ENCODE measurements at regions not wholly inside any gene's neighbourhood (a gene's known extent, or its start where the extent isn't known, plus 50 kb on each side); places are given as distances from the start of the nearest gene placed in this dataset.
"Not testable (repeated sequence)": the region's sequence is repeated elsewhere in the genome, so short reads cannot be mapped to it uniquely, and the experiment has no call there.

DNA sequence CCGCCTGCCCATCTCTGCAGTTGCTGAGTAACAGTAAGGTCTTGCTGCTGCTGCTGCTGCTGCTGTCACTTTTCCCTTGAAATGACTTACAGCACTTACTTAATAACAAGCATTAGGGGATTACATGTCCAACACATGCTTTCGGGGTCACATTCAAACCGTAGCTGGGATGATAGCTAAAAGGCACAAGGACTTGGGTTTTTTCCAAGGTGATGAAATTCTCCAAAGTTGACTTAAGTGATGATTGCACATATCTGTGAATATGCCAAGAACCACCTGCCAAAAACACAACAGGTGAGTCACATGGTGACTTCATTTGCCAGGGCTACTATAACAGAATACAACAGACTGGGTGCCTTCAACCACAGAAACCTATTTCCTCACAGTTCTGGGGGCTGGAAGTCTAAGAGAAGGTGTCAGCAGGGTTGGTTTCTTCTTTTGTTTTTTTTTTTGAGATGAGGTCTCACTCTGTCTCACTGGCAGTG is 121.9 kb upstream of the TNRC6C start:
- TF ChIP-seq, protein P1, sequence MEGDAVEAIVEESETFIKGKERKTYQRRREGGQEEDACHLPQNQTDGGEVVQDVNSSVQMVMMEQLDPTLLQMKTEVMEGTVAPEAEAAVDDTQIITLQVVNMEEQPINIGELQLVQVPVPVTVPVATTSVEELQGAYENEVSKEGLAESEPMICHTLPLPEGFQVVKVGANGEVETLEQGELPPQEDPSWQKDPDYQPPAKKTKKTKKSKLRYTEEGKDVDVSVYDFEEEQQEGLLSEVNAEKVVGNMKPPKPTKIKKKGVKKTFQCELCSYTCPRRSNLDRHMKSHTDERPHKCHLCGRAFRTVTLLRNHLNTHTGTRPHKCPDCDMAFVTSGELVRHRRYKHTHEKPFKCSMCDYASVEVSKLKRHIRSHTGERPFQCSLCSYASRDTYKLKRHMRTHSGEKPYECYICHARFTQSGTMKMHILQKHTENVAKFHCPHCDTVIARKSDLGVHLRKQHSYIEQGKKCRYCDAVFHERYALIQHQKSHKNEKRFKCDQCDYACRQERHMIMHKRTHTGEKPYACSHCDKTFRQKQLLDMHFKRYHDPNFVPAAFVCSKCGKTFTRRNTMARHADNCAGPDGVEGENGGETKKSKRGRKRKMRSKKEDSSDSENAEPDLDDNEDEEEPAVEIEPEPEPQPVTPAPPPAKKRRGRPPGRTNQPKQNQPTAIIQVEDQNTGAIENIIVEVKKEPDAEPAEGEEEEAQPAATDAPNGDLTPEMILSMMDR (IDR thresholded peaks at IDR 0.05), result no peak
- Mint-ChIP-seq H3K4me3 (no peak overlapping the region), H3K36me3 (ENCODE audit: low read depth) (no peaks in the 10 kb centered on the region), H3K9me3 (no peaks in the 10 kb centered on the region), H3K4me1 (peaks cover 46% of the 10 kb centered on the region), H3K27ac (no peak overlapping the region), H3K27me3 (ENCODE audit: low read depth, poor library complexity) (peaks cover 16% of the 10 kb centered on the region)
- DNase-seq, result no peak

GRCh38 chr17:77837072-77837471 is 121.4 kb upstream of the TNRC6C start:
- not testable (repeated sequence) for DNase-seq; H3K36me3 Mint-ChIP-seq (ENCODE audit: low read depth); H3K27ac Mint-ChIP-seq; H3K9me3 Mint-ChIP-seq; H3K4me3 Mint-ChIP-seq
- Mint-ChIP-seq H3K27me3 (ENCODE audit: low read depth, poor library complexity) (peaks cover 16% of the 10 kb centered on the region), H3K4me1 (peaks cover 41% of the 10 kb centered on the region)

GRCh38 chr17:77837917-77838316 is 120.6 kb upstream of the TNRC6C start:
- Mint-ChIP-seq H3K36me3 (ENCODE audit: low read depth) (no peaks in the 10 kb centered on the region), H3K9me3 (no peaks in the 10 kb centered on the region), H3K4me3 (no peak overlapping the region), H3K4me1 (peaks cover 33% of the 10 kb centered on the region), H3K27me3 (ENCODE audit: low read depth, poor library complexity) (peaks cover 13% of the 10 kb centered on the region), H3K27ac (no peak overlapping the region)
- TF ChIP-seq, protein P1 (IDR thresholded peaks at IDR 0.05), result no peak
- no peak for DNase-seq

DNA sequence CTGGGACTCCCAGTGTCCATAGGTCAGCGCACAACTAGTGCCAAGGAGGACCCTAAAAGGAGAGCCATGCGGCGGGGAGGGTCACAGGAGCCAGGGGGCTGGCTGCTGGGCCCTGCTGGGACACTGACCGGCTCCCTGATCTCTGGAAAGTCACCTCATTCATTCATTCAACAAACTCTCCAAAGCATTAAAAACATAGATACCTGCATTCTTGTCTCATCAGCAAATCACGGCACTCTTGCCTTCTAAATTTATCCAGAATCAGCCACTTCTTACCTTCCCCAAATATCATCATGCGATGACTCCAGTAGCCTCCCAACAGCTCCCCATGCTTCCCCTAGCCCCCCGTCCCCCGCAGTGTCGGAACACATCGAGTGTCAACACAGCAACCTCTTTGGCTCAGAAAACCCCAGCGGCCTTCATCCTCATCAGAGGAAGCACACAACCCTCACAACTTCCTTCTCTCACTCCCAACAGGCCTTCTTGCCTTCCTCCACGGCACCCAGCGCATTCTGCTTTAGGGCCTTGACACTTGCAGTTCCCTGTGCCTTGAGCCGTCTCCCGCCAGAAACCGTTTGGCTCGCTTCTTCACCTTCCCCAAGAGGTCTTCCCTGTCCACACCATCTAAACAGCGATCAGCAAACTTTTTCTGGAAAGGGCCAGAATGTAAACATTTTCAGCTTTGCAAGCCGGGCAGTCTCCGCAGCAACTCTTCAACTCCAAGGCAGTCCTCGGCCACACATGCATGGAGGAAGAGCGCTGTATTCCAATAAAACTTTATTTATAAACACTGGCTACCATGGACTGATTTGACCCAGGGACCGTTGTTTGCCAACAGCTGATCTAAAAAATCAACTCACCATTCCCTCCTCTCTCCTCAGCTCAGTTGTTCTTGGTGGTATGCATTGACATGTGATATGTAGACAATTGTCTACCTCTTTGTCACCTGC is 119.5 kb upstream of the TNRC6C start:
- no peak for DNase-seq
- TF ChIP-seq, protein P1 (IDR thresholded peaks at IDR 0.05), result no peak
- Mint-ChIP-seq H3K27me3 (ENCODE audit: low read depth, poor library complexity) (peaks cover 14% of the 10 kb centered on the region), H3K4me3 (no peak overlapping the region), H3K4me1 (peaks cover 23% of the 10 kb centered on the region), H3K36me3 (ENCODE audit: low read depth) (no peaks in the 10 kb centered on the region), H3K9me3 (no peaks in the 10 kb centered on the region), H3K27ac (no peak overlapping the region)

DNA sequence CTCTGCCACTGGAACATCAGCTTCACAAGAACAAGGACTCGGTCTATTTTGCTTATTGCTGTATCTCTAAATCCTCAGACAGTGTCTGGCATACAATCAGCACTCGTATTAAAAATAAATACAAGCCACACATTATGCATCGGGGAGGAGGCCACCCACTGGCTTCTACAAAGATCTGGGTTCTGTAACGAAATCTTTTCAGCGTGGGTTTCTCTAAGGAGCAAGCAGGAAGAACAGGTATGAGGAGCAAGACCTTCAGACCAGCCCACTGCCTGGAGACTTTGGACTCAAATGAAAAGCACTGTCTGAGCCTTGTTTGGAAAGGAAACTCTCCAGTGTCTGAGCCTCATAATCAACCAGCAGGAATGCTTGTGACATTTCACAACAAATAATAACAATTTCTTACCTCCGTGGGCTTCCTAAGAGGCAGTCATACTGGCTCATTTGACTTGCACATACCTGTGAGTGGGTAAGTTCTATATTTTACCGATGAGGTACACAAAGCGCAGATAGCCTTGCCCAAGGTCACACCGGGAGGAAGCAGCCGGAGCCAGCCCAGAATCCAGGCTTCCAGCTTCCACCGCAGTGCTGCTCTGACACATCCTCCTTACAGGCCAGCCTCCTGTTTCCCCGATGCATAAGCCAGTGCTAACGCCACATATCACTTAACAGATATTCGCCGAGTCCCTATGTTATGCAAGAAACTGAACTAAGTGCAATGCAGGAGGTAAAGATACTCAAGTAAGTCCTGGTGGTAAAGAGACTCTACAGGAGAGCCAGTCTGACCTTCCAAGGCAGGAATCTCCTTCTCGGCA is 118.6 kb upstream of the TNRC6C start:
- peaks cover 14% of the 10 kb centered on the region for H3K4me1 Mint-ChIP-seq
- no peaks in the 10 kb centered on the region for H3K36me3 Mint-ChIP-seq (ENCODE audit: low read depth)
- no peaks in the 10 kb centered on the region for H3K9me3 Mint-ChIP-seq
- no peak for DNase-seq
- H3K27ac Mint-ChIP-seq, result no peak overlapping the region
- H3K4me3 Mint-ChIP-seq, result no peak overlapping the region
- peaks cover 8% of the 10 kb centered on the region for H3K27me3 Mint-ChIP-seq (ENCODE audit: low read depth, poor library complexity)
- TF ChIP-seq, protein P1 (IDR thresholded peaks at IDR 0.05), result no peak

- H3K9me3 Mint-ChIP-seq, result no peaks in the 10 kb centered on the region
- H3K4me3 Mint-ChIP-seq, result no peak overlapping the region
- peaks cover 13% of the 10 kb centered on the region for H3K4me1 Mint-ChIP-seq
- H3K27me3 Mint-ChIP-seq (ENCODE audit: low read depth, poor library complexity), result peaks cover 8% of the 10 kb centered on the region
- TF ChIP-seq, protein P1 (IDR thresholded peaks at IDR 0.05), result no peak
- no peak for DNase-seq
- H3K27ac Mint-ChIP-seq, result no peak overlapping the region
- no peaks in the 10 kb centered on the region for H3K36me3 Mint-ChIP-seq (ENCODE audit: low read depth)
Observed at GRCh38 chr17:77840513-77841165, 117.9 kb upstream of the TNRC6C start.
